ENCODE measurements at regions not wholly inside any gene's neighbourhood (a gene's known extent, or its start where the extent isn't known, plus 50 kb on each side); places are given as distances from the start of the nearest gene placed in this dataset.

DNA sequence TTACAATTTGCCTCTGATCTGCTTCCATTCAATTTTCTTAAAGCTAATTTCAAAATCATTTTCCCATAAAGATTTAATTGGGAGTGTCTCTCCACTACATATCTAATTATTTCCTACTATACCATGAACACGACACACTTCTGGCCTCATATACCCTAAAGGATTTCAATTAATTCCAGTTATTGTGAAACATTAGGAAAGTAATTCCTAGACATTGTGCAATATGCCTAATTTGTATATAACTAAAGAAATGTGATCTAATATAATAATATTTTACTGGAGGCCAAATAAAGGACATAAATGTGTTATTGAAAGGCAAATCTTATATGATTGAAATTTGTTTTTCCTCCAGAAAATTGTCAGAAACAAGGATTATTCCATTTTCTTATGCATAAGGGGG is 727.2 kb upstream of the ADGRL2 start:
- TF ChIP-seq, protein P1, sequence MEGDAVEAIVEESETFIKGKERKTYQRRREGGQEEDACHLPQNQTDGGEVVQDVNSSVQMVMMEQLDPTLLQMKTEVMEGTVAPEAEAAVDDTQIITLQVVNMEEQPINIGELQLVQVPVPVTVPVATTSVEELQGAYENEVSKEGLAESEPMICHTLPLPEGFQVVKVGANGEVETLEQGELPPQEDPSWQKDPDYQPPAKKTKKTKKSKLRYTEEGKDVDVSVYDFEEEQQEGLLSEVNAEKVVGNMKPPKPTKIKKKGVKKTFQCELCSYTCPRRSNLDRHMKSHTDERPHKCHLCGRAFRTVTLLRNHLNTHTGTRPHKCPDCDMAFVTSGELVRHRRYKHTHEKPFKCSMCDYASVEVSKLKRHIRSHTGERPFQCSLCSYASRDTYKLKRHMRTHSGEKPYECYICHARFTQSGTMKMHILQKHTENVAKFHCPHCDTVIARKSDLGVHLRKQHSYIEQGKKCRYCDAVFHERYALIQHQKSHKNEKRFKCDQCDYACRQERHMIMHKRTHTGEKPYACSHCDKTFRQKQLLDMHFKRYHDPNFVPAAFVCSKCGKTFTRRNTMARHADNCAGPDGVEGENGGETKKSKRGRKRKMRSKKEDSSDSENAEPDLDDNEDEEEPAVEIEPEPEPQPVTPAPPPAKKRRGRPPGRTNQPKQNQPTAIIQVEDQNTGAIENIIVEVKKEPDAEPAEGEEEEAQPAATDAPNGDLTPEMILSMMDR (IDR thresholded peaks at IDR 0.05 in 8 of 11, conservative IDR thresholded peaks at IDR 0.05 in 3 of 11) = no peak
- no peak for TF ChIP-seq POLR2AphosphoS5 (IDR thresholded peaks at IDR 0.05)
- no peak for TF ChIP-seq POLR2A (IDR thresholded peaks at IDR 0.05)
